ENCODE measurements at regions not wholly inside any gene's neighbourhood (a gene's known extent, or its start where the extent isn't known, plus 50 kb on each side); places are given as distances from the start of the nearest gene placed in this dataset.

- no peak for DNase-seq (ENCODE audit: low spot score in 2 of 2)
- Histone ChIP-seq H3K27me3 (no peaks in the 10 kb centered on the region), H3K4me1 (no peaks in the 10 kb centered on the region), H3K27ac (no peak overlapping the region), H3K4me3 (no peak overlapping the region), H3K9me3 (no peaks in the 10 kb centered on the region), H3K36me3 (no peaks in the 10 kb centered on the region)
- intact Hi-C loops (cut with DNase I; ENCODE audit: low total_unique reads): no loop called here
- TF ChIP-seq POLR2AphosphoS5 (IDR thresholded peaks at IDR 0.05) (no peak), POLR2A (IDR thresholded peaks at IDR 0.05) (no peak), CTCF (IDR thresholded peaks at IDR 0.05) (no peak)
Measured at GRCh38 chr2:193989645-193990044, 1667.4 kb upstream of the SLC39A10 start.

- TF ChIP-seq CTCF (IDR thresholded peaks at IDR 0.05) (no peak), POLR2AphosphoS5 (IDR thresholded peaks at IDR 0.05) (no peak), POLR2A (IDR thresholded peaks at IDR 0.05) (no peak)
- no peak for DNase-seq (ENCODE audit: low spot score in 2 of 2)
- no peaks in the 10 kb centered on the region for H3K4me1 ChIP-seq
- H3K36me3 ChIP-seq: no peaks in the 10 kb centered on the region
- H3K4me3 ChIP-seq: no peak overlapping the region
- H3K27ac ChIP-seq: no peak overlapping the region
- H3K27me3 ChIP-seq: no peaks in the 10 kb centered on the region
- intact Hi-C loops (cut with DNase I; ENCODE audit: low total_unique reads): no loop called here
- H3K9me3 ChIP-seq: no peaks in the 10 kb centered on the region
Measured at GRCh38 chr2:193988784-193989183, 1668.2 kb upstream of the SLC39A10 start.

- intact Hi-C loops (cut with DNase I; ENCODE audit: low total_unique reads): no loop called here
- TF ChIP-seq POLR2AphosphoS5 (IDR thresholded peaks at IDR 0.05) (no peak), POLR2A (IDR thresholded peaks at IDR 0.05) (no peak)
- no peaks in the 10 kb centered on the region for H3K36me3 ChIP-seq
Measured at GRCh38 chr2:193985272-193985671, 1671.8 kb upstream of the SLC39A10 start.

GRCh38 chr2:193980599-193980998 is 1676.4 kb upstream of the SLC39A10 start:
- Histone ChIP-seq H3K4me3 (no peak overlapping the region), H3K27ac (no peak overlapping the region), H3K9me3 (peaks cover 0 to 8% of the 10 kb centered on the region in 2 donors), H3K4me1 (no peaks in the 10 kb centered on the region), H3K27me3 (no peaks in the 10 kb centered on the region), H3K36me3 (no peaks in the 10 kb centered on the region)
- TF ChIP-seq POLR2AphosphoS5 (IDR thresholded peaks at IDR 0.05) (no peak), POLR2A (IDR thresholded peaks at IDR 0.05) (no peak), CTCF (IDR thresholded peaks at IDR 0.05) (no peak)
- intact Hi-C loops (cut with DNase I; ENCODE audit: low total_unique reads): no loop called here
- no peak for DNase-seq (ENCODE audit: low spot score in 2 of 2)

More at GRCh38 chr2:193985272-193985671, 1671.8 kb upstream of the SLC39A10 start:
- H3K27ac ChIP-seq: no peak overlapping the region
- H3K4me1 ChIP-seq: no peaks in the 10 kb centered on the region
- H3K27me3 ChIP-seq: no peaks in the 10 kb centered on the region
- no peaks in the 10 kb centered on the region for H3K9me3 ChIP-seq
- H3K4me3 ChIP-seq: no peak overlapping the region
- DNase-seq (ENCODE audit: low spot score in 2 of 2): no peak

GRCh38 chr2:193973781-193974180 is 1683.2 kb upstream of the SLC39A10 start:
- Histone ChIP-seq H3K36me3 (peaks cover 4% of the 10 kb centered on the region), H3K27me3 (no peaks in the 10 kb centered on the region), H3K4me3 (no peak overlapping the region), H3K4me1 (no peaks in the 10 kb centered on the region), H3K27ac (no peak overlapping the region), H3K9me3 (peaks cover 0 to 8% of the 10 kb centered on the region in 2 donors)
- TF ChIP-seq CTCF (IDR thresholded peaks at IDR 0.05): no peak
- no peak for TF ChIP-seq POLR2A (IDR thresholded peaks at IDR 0.05)
- TF ChIP-seq POLR2AphosphoS5 (IDR thresholded peaks at IDR 0.05): no peak
- no peak for DNase-seq (ENCODE audit: low spot score in 2 of 2)
- intact Hi-C loops (cut with DNase I; ENCODE audit: low total_unique reads): no loop called here

- Histone ChIP-seq H3K36me3 (no peaks in the 10 kb centered on the region), H3K9me3 (no peaks in the 10 kb centered on the region), H3K4me1 (no peaks in the 10 kb centered on the region), H3K27ac (no peak overlapping the region), H3K4me3 (no peak overlapping the region), H3K27me3 (no peaks in the 10 kb centered on the region)
- intact Hi-C loops (cut with DNase I; ENCODE audit: low total_unique reads): no loop called here
- no peak for TF ChIP-seq POLR2A (IDR thresholded peaks at IDR 0.05)
- no peak for DNase-seq (ENCODE audit: low spot score in 2 of 2)
Measured at GRCh38 chr2:193966590-193966989, 1690.4 kb upstream of the SLC39A10 start.

Measured in breast epithelium (tissue), 4 donors.